PC-3 (cell line): ENCODE measurements at regions not wholly inside any gene's neighbourhood (a gene's known extent, or its start where the extent isn't known, plus 50 kb on each side); places are given as distances from the start of the nearest gene placed in this dataset.

Source experiments
- ATAC-seq: fragments of 200-7000 bp; cut with Tn5 transposase; 2 replicates; pipeline ENCODE4 v1.9.1; 2020; ENCODE audit warnings: mild to moderate bottlenecking, moderate library complexity
- BruUV-seq: library from RNA; stranded (reverse); fragments of 400-500 nt; replicated peaks from 2 replicates; lab custom pipeline; 2021; lab: Mats Ljungman, UMichigan
- CTCF ChIA-PET: fragments of 300-600 bp; sonication (Branson Sonifier 250); formaldehyde crosslinking; loops from one replicate; lab custom pipeline; 2022; ENCODE audit warnings: antibody characterized with exemption; lab: Charles Lee
- POLR2A ChIA-PET: fragments of 300-600 bp; sonication (Branson Sonifier 250); formaldehyde crosslinking; loops from one replicate; lab custom pipeline; 2022; ENCODE audit warnings: antibody characterized with exemption; ENCODE audit not compliant: unreplicated experiment; lab: Charles Lee
- DNase-seq: peaks from one replicate; pipeline ENCODE4 v3.0.0-alpha.2; 2015
- H2AFZ ChIP-seq: fragments of 300-600 bp; sonication (generic); 2 replicates; pipeline ENCODE4 v1.6.0; 2016; ENCODE audit warnings: antibody characterized with exemption, low read length
- H3F3A ChIP-seq: fragments of 300-600 bp; sonication (generic); one replicate; pipeline ENCODE4 v1.6.0; 2017; ENCODE audit warnings: antibody characterized with exemption, low read length, control low read depth, mild to moderate bottlenecking; ENCODE audit not compliant: unreplicated experiment
- H3K27ac ChIP-seq: fragments of 300-600 bp; sonication (generic); 2 replicates; pipeline ENCODE4 v1.5.1; 2016; ENCODE audit warnings: mild to moderate bottlenecking, low read length
- H3K27me3 ChIP-seq: fragments of 300-600 bp; sonication (generic); 2 replicates; pipeline ENCODE4 v1.6.1; 2016; ENCODE audit warnings: low read length, mixed read lengths
- H3K36me3 ChIP-seq: fragments of 300-600 bp; sonication (generic); 2 replicates; pipeline ENCODE4 v1.6.1; 2016; ENCODE audit warnings: low read depth, mixed run types, low read length, mixed read lengths
- H3K4me1 ChIP-seq: fragments of 300-600 bp; sonication (generic); 2 replicates; pipeline ENCODE4 v1.5.1; 2016; ENCODE audit warnings: low read length; ENCODE audit not compliant: insufficient read depth
- H3K4me2 ChIP-seq: fragments of 300-600 bp; sonication (generic); 2 replicates; pipeline ENCODE4 v1.6.0; 2016; ENCODE audit warnings: low read length
- H3K4me3 ChIP-seq: fragments of 300-600 bp; sonication (generic); 2 replicates; pipeline ENCODE4 v1.5.1; 2016; ENCODE audit warnings: mild to moderate bottlenecking, low read length, mixed read lengths
- H3K79me2 ChIP-seq: fragments of 300-600 bp; sonication (generic); 2 replicates; pipeline ENCODE4 v1.6.1; 2017; ENCODE audit warnings: low read length, mixed read lengths
- H3K9ac ChIP-seq: fragments of 300-600 bp; sonication (generic); 2 replicates; pipeline ENCODE4 v1.6.0; 2016; ENCODE audit warnings: mild to moderate bottlenecking, low read length
- H3K9me2 ChIP-seq: fragments of 300-600 bp; sonication (generic); replicated peaks from 2 replicates; pipeline ENCODE4 v1.6.1; 2016; ENCODE audit warnings: mixed run types, low read length, mixed read lengths
- H3K9me3 ChIP-seq: fragments of 300-600 bp; sonication (generic); 2 replicates; pipeline ENCODE4 v1.6.1; 2016; ENCODE audit warnings: low read length, mixed read lengths
- H4K20me1 ChIP-seq: fragments of 300-600 bp; sonication (generic); 2 replicates; pipeline ENCODE4 v1.6.1; 2016; ENCODE audit warnings: low read length, mixed read lengths
- EZH2 ChIP-seq: fragments of 300-600 bp; sonication (generic); IDR thresholded peaks from one replicate; pipeline ENCODE4 v1.6.1; 2017; ENCODE audit warnings: antibody characterized with exemption, mild to moderate bottlenecking, low read length; ENCODE audit not compliant: unreplicated experiment
- EZH2phosphoT487 ChIP-seq: fragments of 300-600 bp; sonication (generic); IDR thresholded peaks from 2 replicates; pipeline ENCODE4 v1.6.1; 2018; ENCODE audit warnings: mild to moderate bottlenecking, antibody characterized with exemption, low read length, borderline replicate concordance
- intact Hi-C: fragments of 100-400 bp; cut with micrococcal nuclease; formaldehyde crosslinking; loops from 2 replicates; pipeline ENCODE4 v1.9.0; 2023
- TF ChIP-seq, protein P1 (sequence below): fragments of 300-600 bp; sonication (generic); conservative IDR thresholded peaks from 2 replicates; pipeline ENCODE4 v1.5.1; 2017; ENCODE audit warnings: antibody characterized with exemption, low read depth, mild to moderate bottlenecking, low read length

GRCh38 chr4:124262211-124263179 lies 450.0 kb downstream of the ANKRD50 start:
- no TSS peak for BruUV-seq
- no peak overlapping the region for H3K9ac ChIP-seq
- H3F3A ChIP-seq: no peaks in the 10 kb centered on the region
- no peaks in the 10 kb centered on the region for H3K9me3 ChIP-seq
- H3K4me2 ChIP-seq: peak overlapping the region; percentile 52
- no peaks in the 10 kb centered on the region for H3K27me3 ChIP-seq
- no peaks in the 10 kb centered on the region for H3K9me2 ChIP-seq
- intact Hi-C loops: loop anchor here (1.0 to 10.0 kb wide), 6 partner anchors 58 to 1138 kb away; no protein-coding TSS in a partner anchor
- peak; percentile 87 for DNase-seq
- POLR2A ChIA-PET: interaction anchor here (0.6 kb wide), 1 partner anchor 76 kb away, joined by 3 read pairs; no protein-coding TSS in a partner anchor
- H3K36me3 ChIP-seq: no peaks in the 10 kb centered on the region
- TF ChIP-seq EZH2: no peak
- TF ChIP-seq, protein P1, sequence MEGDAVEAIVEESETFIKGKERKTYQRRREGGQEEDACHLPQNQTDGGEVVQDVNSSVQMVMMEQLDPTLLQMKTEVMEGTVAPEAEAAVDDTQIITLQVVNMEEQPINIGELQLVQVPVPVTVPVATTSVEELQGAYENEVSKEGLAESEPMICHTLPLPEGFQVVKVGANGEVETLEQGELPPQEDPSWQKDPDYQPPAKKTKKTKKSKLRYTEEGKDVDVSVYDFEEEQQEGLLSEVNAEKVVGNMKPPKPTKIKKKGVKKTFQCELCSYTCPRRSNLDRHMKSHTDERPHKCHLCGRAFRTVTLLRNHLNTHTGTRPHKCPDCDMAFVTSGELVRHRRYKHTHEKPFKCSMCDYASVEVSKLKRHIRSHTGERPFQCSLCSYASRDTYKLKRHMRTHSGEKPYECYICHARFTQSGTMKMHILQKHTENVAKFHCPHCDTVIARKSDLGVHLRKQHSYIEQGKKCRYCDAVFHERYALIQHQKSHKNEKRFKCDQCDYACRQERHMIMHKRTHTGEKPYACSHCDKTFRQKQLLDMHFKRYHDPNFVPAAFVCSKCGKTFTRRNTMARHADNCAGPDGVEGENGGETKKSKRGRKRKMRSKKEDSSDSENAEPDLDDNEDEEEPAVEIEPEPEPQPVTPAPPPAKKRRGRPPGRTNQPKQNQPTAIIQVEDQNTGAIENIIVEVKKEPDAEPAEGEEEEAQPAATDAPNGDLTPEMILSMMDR: peak; percentile 87
- TF ChIP-seq EZH2phosphoT487: no peak
- H3K4me1 ChIP-seq: peaks cover 8% of the 10 kb centered on the region
- ATAC-seq: peak; percentile 98
- no peak overlapping the region for H3K27ac ChIP-seq
- H4K20me1 ChIP-seq: no peaks in the 10 kb centered on the region
- CTCF ChIA-PET: no interaction called here
- peak overlapping the region; percentile 8 for H2AFZ ChIP-seq
- H3K79me2 ChIP-seq: no peaks in the 10 kb centered on the region
- H3K4me3 ChIP-seq: no peak overlapping the region; the same call in 1 of the 2 replicates

GRCh38 chr4:124265701-124266100 lies 446.8 kb downstream of the ANKRD50 start:
- H3K4me3 ChIP-seq: no peak overlapping the region
- no peak overlapping the region for H3K4me2 ChIP-seq
- H3K36me3 ChIP-seq: no peaks in the 10 kb centered on the region
- intact Hi-C loops: loop anchor here (10.0 kb wide), 1 partner anchor 1141 kb away; no protein-coding TSS in a partner anchor
- H3K4me1 ChIP-seq: peaks cover 8% of the 10 kb centered on the region
- H3K27me3 ChIP-seq: no peaks in the 10 kb centered on the region
- H3K27ac ChIP-seq: no peak overlapping the region
- CTCF ChIA-PET: no interaction called here
- no peaks in the 10 kb centered on the region for H3F3A ChIP-seq
- peak; percentile 7 for DNase-seq
- ATAC-seq: no peak
- no peak for TF ChIP-seq EZH2phosphoT487
- no peak for TF ChIP-seq EZH2
- TF ChIP-seq, protein P1: no peak
- no peak overlapping the region for H3K9ac ChIP-seq
- H2AFZ ChIP-seq: no peak overlapping the region
- H4K20me1 ChIP-seq: no peaks in the 10 kb centered on the region
- H3K9me3 ChIP-seq: no peaks in the 10 kb centered on the region
- BruUV-seq: no TSS peak
- no peaks in the 10 kb centered on the region for H3K79me2 ChIP-seq
- POLR2A ChIA-PET: no interaction called here
- H3K9me2 ChIP-seq: no peaks in the 10 kb centered on the region
